ENCODE measurements at regions not wholly inside any gene's neighbourhood (a gene's known extent, or its start where the extent isn't known, plus 50 kb on each side); places are given as distances from the start of the nearest gene placed in this dataset.

- TF ChIP-seq EZH2 (IDR thresholded peaks at IDR 0.05; ENCODE audit: low read depth): no peak
- TF ChIP-seq CTCF (conservative IDR thresholded peaks at IDR 0.05): no peak
Observed at GRCh38 chr7:116327135-116327534, 116.8 kb downstream of the TES start.

Measured in PC-9 (cell line).